Panc1 (cell line): ENCODE measurements at regions not wholly inside any gene's neighbourhood (a gene's known extent, or its start where the extent isn't known, plus 50 kb on each side); places are given as distances from the start of the nearest gene placed in this dataset.
"Not testable (repeated sequence)": the region's sequence is repeated elsewhere in the genome, so short reads cannot be mapped to it uniquely, and the experiment has no call there.

Experiments used
- ATAC-seq: fragments of 200-7000 bp; cut with Tn5 transposase; 2 replicates; pipeline ENCODE4 v1.9.1; 2020; ENCODE audit warnings: mild to moderate bottlenecking, moderate library complexity
- BruUV-seq: library from RNA; stranded (reverse); fragments of 400-500 nt; replicated peaks from 2 replicates; lab custom pipeline; 2021; lab: Mats Ljungman, UMichigan
- CTCF ChIA-PET: fragments of 300-600 bp; sonication (Branson Sonifier 250); formaldehyde crosslinking; loops from one replicate; lab custom pipeline; 2022; ENCODE audit warnings: antibody characterized with exemption; lab: Charles Lee
- POLR2A ChIA-PET: fragments of 300-600 bp; sonication (Branson Sonifier 250); formaldehyde crosslinking; loops from one replicate; lab custom pipeline; 2022; ENCODE audit warnings: antibody characterized with exemption; lab: Charles Lee
- DNase-seq: peaks from one replicate; pipeline ENCODE4 v3.0.0-alpha.2; 2010; ENCODE audit warnings: low read depth, low spot score
- H3K27ac ChIP-seq: 2 replicates; pipeline ENCODE4 v1.5.1; 2011; ENCODE audit warnings: mild to moderate bottlenecking, low read length, inconsistent platforms
- H3K27me3 ChIP-seq: fragments of 200-500 bp; sonication (Bioruptor generic); 2 replicates; pipeline ENCODE4 v1.6.0; 2014; ENCODE audit warnings: low read length, inconsistent platforms; ENCODE audit not compliant: control insufficient read depth, insufficient read depth
- H3K36me3 ChIP-seq: fragments of 200-500 bp; sonication (Bioruptor generic); 2 replicates; pipeline ENCODE4 v1.5.1; 2014; ENCODE audit warnings: inconsistent platforms, mild to moderate bottlenecking, low read length, moderate library complexity; ENCODE audit not compliant: control insufficient read depth, insufficient read depth
- H3K4me1 ChIP-seq: 2 replicates; pipeline ENCODE4 v1.5.1; 2011; ENCODE audit warnings: inconsistent platforms, mild to moderate bottlenecking, low read length, moderate library complexity; ENCODE audit not compliant: control insufficient read depth, insufficient read depth
- H3K4me3 ChIP-seq, 2 experiments: 2 replicates each; pipeline ENCODE4 v1.5.1; 2011 to 2012; ENCODE audit warnings: low read depth in 2 of 2, low read length in 2 of 2, mild to moderate bottlenecking in 2 of 2, inconsistent platforms in 1 of 2, moderate library complexity in 1 of 2
- H3K9me3 ChIP-seq: fragments of 200-500 bp; sonication (Bioruptor generic); 2 replicates; pipeline ENCODE4 v1.5.1; 2014; ENCODE audit warnings: low read depth, mild to moderate bottlenecking, inconsistent platforms, low read length, moderate library complexity; ENCODE audit not compliant: control insufficient read depth, insufficient read depth
- CTCF ChIP-seq: fragments of 450-650 bp; IDR thresholded peaks from 2 replicates; pipeline ENCODE4 v1.5.1; 2017; ENCODE audit warnings: mild to moderate bottlenecking
- POLR2AphosphoS5 ChIP-seq: IDR thresholded peaks from 2 replicates; pipeline ENCODE4 v1.6.1; 2012; ENCODE audit warnings: mild to moderate bottlenecking, low read depth, low read length, moderate library complexity
- REST ChIP-seq, 2 experiments: IDR thresholded peaks; 2 replicates each; pipeline ENCODE4 v1.6.1; 2011 to 2012; ENCODE audit warnings: low read depth in 2 of 2, control low read depth in 1 of 2, low read length in 1 of 2, mild to moderate bottlenecking in 1 of 2, moderate library complexity in 1 of 2; ENCODE audit not compliant: insufficient read depth in 1 of 2
- SIN3A ChIP-seq: IDR thresholded peaks from 2 replicates; pipeline ENCODE4 v1.6.1; 2012; ENCODE audit warnings: low read depth, mild to moderate bottlenecking, low read length, moderate library complexity, borderline replicate concordance; ENCODE audit not compliant: insufficient read depth
- TCF7L2 ChIP-seq: IDR thresholded peaks from 2 replicates; pipeline ENCODE4 v1.6.1; 2011; ENCODE audit warnings: mild to moderate bottlenecking, low read depth, low read length, inconsistent platforms
- in situ Hi-C: cut with HindIII; loops from 2 replicates; pipeline ENCODE4 v1.10.0; 2016; ENCODE audit warnings: low sequenced_read_pairs, low pct_unique_long_range_greater_than_20kb
- intact Hi-C: fragments of 100-400 bp; cut with micrococcal nuclease; formaldehyde crosslinking; loops from one replicate; pipeline ENCODE4 v1.10.0; 2022; ENCODE audit not compliant: unreplicated experiment

GRCh38 chr4:148608968-148609367 is 166.8 kb upstream of the NR3C2 start:
- H3K36me3 ChIP-seq: no peaks in the 10 kb centered on the region
- CTCF ChIA-PET: no interaction called here
- in situ Hi-C loops: no loop called here
- POLR2A ChIA-PET: no interaction called here
- no peaks in the 10 kb centered on the region for H3K9me3 ChIP-seq
- H3K4me3 ChIP-seq: no peak overlapping the region
- intact Hi-C loops: no loop called here
- H3K4me1 ChIP-seq: no peaks in the 10 kb centered on the region
- no peak for DNase-seq
- no peak overlapping the region for H3K27ac ChIP-seq
- no peak for TF ChIP-seq SIN3A
- no peak for TF ChIP-seq CTCF
- TF ChIP-seq POLR2AphosphoS5: no peak
- TF ChIP-seq REST (IDR thresholded peaks at IDR 0.05; ENCODE audit: insufficient read depth in 1 of 2, low read depth in 2 of 2, low read length in 1 of 2): no peak
- TF ChIP-seq TCF7L2: no peak
- ATAC-seq: no peak
- H3K27me3 ChIP-seq: no peaks in the 10 kb centered on the region
- BruUV-seq: no TSS peak

- H3K27ac ChIP-seq, H3K36me3 ChIP-seq, in situ Hi-C loops, H3K4me1 ChIP-seq, DNase-seq, H3K4me3 ChIP-seq, CTCF ChIA-PET, H3K9me3 ChIP-seq, POLR2A ChIA-PET, BruUV-seq, H3K27me3 ChIP-seq, intact Hi-C loops, ATAC-seq: not testable (repeated sequence)
These were observed 156.4 kb upstream of the NR3C2 start for GRCh38 chr4:148598418-148599207.

- no peaks in the 10 kb centered on the region for H3K4me1 ChIP-seq
- H3K27me3 ChIP-seq: no peaks in the 10 kb centered on the region
- CTCF ChIA-PET: no interaction called here
- no peaks in the 10 kb centered on the region for H3K36me3 ChIP-seq
- H3K4me3 ChIP-seq: no peak overlapping the region
- ATAC-seq (no peak), DNase-seq (no peak)
- no peak overlapping the region for H3K27ac ChIP-seq
- TF ChIP-seq SIN3A (no peak), REST (IDR thresholded peaks at IDR 0.05; ENCODE audit: insufficient read depth in 1 of 2, low read depth in 2 of 2, low read length in 1 of 2) (no peak), TCF7L2 (no peak), CTCF (no peak), POLR2AphosphoS5 (no peak)
- intact Hi-C loops (no loop called here), in situ Hi-C loops (no loop called here)
- POLR2A ChIA-PET: no interaction called here
- BruUV-seq: no TSS peak
- H3K9me3 ChIP-seq: no peaks in the 10 kb centered on the region
These were observed 147.0 kb upstream of the NR3C2 start for GRCh38 chr4:148589182-148589581.
